ENCODE measurements at regions not wholly inside any gene's neighbourhood (a gene's known extent, or its start where the extent isn't known, plus 50 kb on each side); places are given as distances from the start of the nearest gene placed in this dataset.
A peak's percentile ranks its signal among the peaks of the same experiment; 100 is the strongest.

DNA sequence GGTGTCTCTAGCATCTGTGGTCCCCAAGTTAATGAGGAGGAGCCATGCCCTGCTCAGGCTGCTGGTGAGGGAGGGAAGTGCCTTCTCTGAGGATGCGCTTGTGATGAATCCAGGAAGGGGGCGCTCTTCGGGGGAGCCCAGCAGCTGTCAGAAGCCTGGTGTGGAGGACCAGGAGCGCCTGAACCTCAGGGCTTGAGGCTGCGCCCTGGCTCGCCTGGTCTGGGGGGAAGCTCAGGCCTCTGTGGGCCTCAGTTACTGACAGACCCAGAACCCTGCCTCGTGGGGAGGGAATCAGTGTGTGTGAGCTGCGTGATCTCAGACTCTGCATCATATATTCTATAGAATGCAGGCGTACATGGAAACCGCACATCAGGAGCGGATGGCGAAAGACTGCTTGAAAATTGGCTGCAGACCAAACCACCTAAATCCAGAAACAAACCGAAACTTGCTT, 126.1 kb downstream of the SEC14L1 start:
- DNase-seq: no peak

GRCh38 chr17:77269696-77270681, 129.2 kb downstream of the SEC14L1 start:
- DNase-seq: no peak

DNA sequence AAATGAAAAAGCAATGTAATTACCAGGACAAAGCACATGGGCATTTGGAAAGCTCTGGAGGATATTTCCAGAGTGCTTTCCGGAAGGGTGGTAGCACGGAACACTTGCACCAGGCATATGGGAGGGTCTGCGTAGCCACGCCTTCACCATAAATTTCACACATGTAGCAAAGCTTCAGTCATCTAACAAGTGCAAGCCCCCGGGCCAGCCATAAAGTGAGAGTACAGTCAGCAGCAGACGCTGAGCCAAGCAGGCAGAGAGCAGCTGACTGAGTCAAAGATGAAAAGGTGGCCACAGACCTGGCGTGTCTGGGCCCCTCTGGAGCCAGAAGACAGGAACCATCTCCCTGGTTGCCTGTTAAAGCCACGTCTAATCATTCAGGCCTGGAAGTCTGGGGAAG, 130.6 kb downstream of the SEC14L1 start:
- DNase-seq: no peak

DNA sequence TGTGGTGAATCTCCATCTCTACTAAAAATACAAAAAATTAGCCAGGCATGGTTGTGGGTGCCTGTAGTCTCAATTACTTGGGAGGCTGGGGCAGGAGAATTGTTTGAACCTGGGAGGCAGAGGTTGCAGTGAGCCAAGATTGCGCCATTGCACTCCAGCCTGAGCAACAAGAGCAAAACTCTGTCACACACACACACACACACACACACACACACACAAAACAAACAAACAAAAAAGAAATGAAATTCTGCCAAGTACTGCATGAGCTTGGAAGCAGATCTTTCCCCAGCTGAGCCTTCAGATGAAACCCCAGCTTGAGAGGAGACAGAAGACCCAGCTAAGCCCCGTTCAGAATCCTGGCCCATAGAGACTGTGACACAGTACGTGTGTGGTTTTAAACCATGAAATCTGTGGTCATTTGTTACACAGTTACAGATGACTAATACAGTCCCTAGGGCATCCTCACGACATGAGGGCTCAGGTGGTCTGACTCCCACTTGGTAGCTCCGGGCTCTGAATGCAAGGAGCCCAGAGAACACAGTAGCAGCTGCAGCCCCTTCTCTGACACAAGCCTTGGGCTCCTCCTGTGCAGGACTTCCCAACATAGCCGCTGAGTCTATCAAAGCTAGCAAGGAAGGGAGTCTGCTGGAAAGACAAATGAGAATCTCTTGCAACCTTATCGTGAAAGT, 132.8 kb downstream of the SEC14L1 start:
- no peak for DNase-seq

- no peak for DNase-seq
Measured at GRCh38 chr17:77274096-77274845, 133.5 kb downstream of the SEC14L1 start.

DNA sequence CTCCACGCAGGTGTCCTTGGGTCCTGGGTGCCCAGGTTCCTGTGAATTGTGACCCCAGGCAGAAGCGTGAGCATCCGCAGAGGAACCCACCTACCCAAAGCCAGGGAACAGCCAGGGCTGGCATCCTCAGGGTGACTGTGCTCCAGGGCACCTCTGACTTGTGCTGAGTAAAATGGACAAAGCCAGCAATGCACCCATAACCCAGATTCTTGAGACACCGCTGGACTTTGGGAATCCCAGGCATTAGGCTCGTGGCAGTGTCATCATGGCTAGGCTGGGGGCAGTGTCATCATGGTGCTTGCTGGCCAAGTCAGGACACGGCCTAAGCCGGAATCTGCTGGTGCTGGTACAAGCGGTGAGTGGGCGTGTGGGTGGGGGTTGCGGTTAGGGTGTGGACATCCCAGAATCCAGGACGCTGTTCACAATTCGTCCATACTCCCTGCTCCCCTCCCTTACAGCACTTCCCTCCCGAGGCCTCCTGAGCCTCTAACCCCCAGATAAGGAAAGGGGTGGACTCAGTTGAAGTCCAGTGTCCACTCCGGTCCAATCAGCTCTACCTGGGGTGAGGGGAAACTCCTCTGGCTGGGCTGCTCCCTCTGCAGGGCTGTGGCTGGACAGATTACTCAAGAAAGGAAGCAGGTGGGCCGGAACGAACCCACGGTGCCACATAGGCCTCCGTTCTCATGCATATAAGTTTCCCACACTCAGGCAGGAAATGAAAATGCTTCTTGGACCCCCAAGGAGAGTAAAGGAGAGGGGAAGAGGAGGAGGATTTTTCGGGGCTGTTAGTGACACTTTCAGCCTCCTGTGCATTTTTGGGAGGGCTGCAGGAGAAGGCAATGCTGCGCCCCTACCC, 138.9 kb downstream of the SEC14L1 start:
- DNase-seq: no peak

- DNase-seq: peak; percentile 28
Measured at GRCh38 chr17:77280304-77281121, 139.7 kb downstream of the SEC14L1 start.

DNA sequence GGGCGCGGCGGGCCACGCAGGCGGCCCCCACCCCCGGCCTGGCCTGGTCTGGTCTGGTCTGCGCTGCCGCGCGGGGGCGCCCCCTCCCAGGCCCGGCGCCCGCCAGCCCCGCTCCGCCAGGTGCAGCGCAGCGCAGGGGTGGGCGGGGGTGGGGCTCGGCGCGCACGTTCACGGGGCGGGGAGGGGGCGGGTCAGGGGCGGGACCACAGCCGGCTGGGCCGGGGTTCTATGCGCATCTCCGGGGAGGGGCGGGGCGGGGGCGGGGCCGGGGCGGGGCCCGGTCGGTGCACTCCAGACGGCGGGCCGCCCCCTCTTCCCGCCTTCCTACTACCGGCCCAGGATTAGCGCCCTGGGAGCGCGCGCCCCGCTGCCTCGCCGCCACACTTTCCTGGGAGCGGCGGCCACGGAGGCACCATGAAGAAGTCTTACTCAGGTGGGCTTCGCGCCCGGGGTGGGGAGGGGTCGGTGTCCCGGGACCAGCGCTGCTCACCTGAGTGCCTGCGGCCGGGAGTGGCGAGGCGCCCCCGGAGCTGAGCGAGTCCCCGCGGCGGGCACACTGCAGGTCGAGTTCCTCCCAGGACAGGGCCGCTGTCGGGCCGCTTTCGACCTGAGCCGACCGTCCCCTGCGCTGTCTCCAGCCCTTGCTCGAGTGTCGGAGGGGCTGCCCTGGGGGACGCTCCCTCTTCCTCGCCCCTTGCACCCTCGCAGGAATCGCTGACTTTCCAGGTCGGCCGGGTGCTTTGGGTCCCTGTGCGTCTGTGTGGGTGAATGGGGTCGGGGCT, 140.5 kb downstream of the SEC14L1 start:
- DNase-seq: peak; percentile 75

DNA sequence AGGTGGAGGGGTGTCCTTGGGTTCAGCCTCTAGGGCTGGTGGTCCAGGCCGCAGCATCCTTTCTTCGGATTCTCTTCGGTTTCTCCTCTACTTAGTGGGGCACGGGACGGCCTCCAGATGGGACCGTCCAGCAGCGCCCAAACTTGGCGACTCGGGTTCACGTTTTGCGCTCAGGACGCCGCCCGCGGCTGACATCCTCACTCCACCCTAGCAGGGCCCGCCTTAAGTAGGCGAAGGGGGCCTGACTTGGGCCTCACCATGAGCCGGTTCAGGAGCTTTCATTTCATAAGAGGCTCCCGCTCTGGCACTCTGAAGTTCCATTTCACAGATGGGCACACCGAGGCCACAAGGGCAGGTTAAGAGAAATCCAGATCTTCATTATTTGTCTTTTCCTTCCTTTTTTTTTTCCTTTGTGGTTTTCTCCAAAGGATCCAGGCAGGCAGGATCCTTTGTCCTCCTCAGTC, 141.2 kb downstream of the SEC14L1 start:
- no peak for DNase-seq

DNA sequence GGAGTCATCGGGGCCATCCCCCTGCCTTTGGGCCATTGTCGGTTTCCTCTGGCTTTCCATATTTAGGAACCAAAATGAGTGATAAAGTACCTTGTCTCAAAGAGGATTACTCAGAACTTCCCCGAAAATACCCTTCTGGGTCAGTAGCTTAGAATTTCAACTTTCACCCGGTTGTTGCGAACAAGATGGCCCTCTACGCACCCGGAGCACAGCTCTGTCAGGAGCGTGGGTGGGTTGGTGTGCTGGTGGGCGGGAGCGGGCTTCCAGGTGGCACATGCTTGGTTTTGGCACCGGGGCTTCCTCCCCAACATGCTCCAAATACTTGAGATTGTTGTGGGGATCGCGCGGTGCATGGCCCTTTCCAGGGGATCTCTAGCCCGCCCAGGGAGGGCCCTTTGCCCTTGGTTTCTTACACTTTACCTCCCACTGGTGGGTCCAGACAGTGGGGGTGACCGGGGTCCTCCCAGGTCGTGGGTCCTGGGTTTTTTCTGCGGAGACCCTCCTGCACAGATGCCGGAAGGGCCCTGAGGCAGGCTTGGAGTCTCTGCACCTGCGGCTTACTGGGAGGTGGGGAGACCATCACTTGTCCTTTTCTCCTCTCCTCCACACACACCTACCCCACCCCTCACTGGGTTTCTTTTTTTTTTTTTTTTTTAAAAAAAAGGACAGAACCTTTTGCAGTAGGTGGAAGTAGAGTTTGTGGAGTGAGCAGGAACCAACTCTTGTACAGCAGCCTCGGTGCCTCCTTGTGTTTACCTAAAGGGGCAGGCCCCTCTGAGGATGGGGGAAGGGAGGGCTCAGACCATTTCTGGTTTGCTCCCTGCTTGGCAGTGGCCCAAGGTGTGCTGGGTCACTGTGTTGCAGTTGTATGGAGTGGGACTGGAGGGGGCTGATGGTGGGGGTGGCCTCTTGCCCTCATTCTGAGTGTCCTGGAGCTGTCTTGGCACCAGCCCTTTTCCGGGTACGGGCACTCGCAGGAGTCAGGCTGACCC, 142.1 kb downstream of the SEC14L1 start:
- no peak for DNase-seq

DNA sequence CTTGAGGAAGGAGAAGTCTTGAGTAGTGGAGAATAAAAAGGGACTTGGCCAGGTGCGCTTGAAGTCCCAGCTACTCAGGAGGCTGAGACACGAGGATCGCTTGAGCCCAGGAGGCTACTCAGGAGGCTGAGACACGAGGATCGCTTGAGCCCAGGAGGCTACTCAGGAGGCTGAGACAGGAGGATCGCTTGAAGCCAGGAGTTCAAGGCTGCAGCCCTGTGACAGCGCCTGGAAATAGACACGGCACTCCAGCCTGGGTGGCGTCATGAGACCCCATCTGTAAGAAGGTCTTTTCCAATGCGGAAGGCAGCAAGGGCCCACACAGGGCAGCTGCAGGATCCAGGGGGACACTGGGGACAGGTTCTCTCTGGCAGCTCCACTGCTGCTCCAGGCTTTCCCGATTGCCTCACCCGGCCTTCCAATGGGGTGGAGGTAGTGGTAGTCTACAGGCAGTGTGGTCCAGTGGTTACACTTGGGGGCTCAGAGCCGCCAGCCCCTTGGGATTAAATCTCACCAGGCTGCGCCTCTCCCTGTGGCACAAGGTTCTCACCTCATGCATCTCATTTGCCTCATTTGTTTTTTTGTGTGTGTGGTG, 143.4 kb downstream of the SEC14L1 start:
- no peak for DNase-seq

DNA sequence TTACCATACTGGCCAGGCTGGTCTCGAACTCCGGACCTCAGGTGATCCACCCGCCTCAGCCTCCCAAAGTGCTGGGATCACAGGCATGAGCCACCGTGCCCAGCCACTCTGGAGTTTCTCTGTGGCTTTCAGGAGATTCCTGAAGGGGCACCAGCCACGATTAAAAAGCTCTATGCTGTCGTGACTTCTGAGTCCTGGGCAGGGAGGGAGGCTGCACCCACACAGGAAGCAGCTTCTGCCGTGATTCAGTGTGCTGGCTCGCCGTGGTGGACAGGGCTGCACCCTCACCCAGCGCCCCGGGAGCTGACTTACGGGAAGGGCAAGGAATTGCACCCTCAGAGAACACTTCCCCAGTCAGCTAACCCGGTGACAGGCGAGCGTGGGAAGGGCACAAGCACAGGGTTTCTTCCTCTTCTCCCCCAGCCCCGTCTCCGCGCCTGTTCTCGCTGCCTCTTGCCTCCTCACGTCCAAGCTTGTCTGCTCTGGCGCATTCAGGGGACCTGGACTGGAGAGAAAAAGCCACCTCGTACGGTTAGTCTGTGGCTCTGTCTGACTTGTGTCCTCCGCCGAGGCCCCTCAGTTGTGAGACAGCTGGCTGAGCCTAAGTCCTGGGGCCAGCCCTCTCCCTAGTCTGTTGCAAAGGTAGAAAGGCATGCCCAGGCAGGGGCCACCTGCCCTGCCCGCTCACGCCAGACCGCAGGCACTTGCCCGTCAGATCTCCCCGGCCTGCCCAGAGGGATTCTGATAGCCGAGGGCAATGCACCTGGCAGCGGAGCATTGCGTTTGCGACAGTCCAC, 145.0 kb downstream of the SEC14L1 start:
- DNase-seq: peak; percentile 23

GRCh38 chr17:77286391-77286640, 145.5 kb downstream of the SEC14L1 start:
- DNase-seq: no peak

GRCh38 chr17:77286641-77287431, 146.1 kb downstream of the SEC14L1 start:
- no peak for DNase-seq

- DNase-seq: no peak
Measured at GRCh38 chr17:77287432-77288068, 146.8 kb downstream of the SEC14L1 start.

DNA sequence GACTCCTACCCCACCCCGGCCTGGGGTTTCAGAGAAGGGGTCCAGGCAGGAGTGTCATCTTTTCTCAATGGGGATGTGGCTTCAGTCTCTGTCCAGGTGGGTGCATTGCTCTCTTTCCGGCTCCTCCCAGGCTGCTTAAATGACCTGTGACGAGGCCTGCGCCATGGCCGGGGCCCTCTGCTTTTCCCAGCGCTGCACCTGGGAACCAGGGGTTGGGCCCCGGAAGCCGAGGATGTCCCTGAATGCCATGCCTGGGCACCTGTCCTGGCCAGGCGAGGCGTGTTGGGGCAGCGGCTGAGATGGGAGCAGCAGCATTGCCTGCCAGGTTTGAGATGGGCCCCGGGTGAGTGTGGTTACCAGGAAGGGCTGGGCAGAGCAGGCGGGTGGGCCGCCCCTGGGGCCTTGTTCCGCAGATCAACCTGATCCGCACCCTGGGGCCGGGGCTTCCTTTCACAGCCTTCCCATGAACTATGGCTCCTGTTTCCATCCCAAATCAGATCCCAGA, 147.4 kb downstream of the SEC14L1 start:
- no peak for DNase-seq

All from CD4-positive, alpha-beta T cell treated with Interleukin-6 for 4 hours (primary cell).